ENCODE measurements at regions not wholly inside any gene's neighbourhood (a gene's known extent, or its start where the extent isn't known, plus 50 kb on each side); places are given as distances from the start of the nearest gene placed in this dataset.

DNA sequence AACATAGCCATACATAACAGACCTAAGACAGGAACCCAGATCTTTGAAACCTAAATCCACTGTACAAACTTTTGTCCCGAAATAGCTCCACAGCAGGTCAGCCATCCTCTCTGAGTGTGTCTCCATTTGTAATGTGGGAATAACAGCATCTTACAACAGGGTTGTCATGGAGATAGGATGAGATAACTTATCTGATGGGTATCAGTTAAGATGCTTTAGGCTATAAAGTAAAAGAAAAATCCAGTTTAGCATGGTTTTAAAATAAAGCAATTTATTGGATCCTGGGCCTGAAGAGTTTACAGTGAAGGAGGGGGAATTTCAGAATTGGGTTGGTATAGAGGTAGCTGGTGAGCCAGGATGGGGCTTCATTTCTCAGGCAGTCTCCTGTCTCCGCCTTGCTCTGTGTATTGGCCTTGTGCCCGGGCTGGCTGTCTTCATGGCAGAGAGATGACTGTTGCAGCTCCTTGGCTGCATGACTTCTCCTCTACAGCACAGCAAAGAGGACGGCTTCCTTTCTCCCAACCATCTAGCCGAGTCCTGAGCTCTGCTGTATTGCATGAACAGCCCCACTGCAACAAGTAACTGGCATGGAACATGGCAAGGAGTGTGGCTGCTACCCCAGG, 131.9 kb upstream of the PROK2 start:
- Histone ChIP-seq H3K4me1 (ENCODE audit: control insufficient read depth in 1 of 2, insufficient read depth in 2 of 2, low read length in 2 of 2) (peaks cover 7 to 15% of the 10 kb centered on the region in 2 donors), H3K4me2 (replicated peaks; ENCODE audit: extremely low read depth, low read length, poor library complexity, severe bottlenecking) (no peak overlapping the region), H4K20me1 (ENCODE audit: insufficient read depth, low read length) (no peaks in the 10 kb centered on the region), H3K9me3 (replicated peaks in 1 of 2; ENCODE audit: control insufficient read depth in 1 of 2, insufficient read depth in 1 of 2, low read length in 2 of 2) (no peaks in the 10 kb centered on the region), H3K79me2 (ENCODE audit: insufficient read depth, low read length) (no peaks in the 10 kb centered on the region), H3K27ac (ENCODE audit: low read depth in 1 of 2, low read length in 2 of 2) (no peak overlapping the region), H3K9ac (ENCODE audit: insufficient read depth, low read length, poor library complexity, severe bottlenecking) (no peak overlapping the region), H3K4me3 (replicated peaks in 1 of 3; ENCODE audit: low read depth in 2 of 3, low read length in 3 of 3) (no peak overlapping the region), H2AFZ (ENCODE audit: insufficient read depth, low read depth, low read length, poor library complexity, severe bottlenecking) (no peak overlapping the region), H3K36me3 (replicated peaks in 1 of 2; ENCODE audit: control insufficient read depth in 1 of 2, insufficient read depth in 2 of 2, low read length in 2 of 2) (no peaks in the 10 kb centered on the region), H3K27me3 (ENCODE audit: control insufficient read depth in 2 of 2, insufficient read depth in 2 of 2, low read length in 2 of 2) (peaks cover 74 to 92% of the 10 kb centered on the region in 2 donors)
- TF ChIP-seq, protein P1, sequence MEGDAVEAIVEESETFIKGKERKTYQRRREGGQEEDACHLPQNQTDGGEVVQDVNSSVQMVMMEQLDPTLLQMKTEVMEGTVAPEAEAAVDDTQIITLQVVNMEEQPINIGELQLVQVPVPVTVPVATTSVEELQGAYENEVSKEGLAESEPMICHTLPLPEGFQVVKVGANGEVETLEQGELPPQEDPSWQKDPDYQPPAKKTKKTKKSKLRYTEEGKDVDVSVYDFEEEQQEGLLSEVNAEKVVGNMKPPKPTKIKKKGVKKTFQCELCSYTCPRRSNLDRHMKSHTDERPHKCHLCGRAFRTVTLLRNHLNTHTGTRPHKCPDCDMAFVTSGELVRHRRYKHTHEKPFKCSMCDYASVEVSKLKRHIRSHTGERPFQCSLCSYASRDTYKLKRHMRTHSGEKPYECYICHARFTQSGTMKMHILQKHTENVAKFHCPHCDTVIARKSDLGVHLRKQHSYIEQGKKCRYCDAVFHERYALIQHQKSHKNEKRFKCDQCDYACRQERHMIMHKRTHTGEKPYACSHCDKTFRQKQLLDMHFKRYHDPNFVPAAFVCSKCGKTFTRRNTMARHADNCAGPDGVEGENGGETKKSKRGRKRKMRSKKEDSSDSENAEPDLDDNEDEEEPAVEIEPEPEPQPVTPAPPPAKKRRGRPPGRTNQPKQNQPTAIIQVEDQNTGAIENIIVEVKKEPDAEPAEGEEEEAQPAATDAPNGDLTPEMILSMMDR (IDR thresholded peaks at IDR 0.05), result no peak
- intact Hi-C loops (cut with micrococcal nuclease), result no loop called here
- H3K9me3 Mint-ChIP-seq, result peaks cover 0 to 11% (median 5%) of the 10 kb centered on the region in 7 donors
- peak overlapping the region in 1 of 7 donors; percentile 19 for H3K27ac Mint-ChIP-seq
- 93% methylated on average over 4 of the region's 5 CpGs for WGBS (ENCODE audit: insufficient coverage)
- peaks cover 19% of the 10 kb centered on the region for H3K4me1 Mint-ChIP-seq
- no peak for DNase-seq
- H3K27me3 Mint-ChIP-seq (ENCODE audit: low read depth in 3 of 3), result peaks cover 78 to 90% (median 87%) of the 10 kb centered on the region in 3 donors
- peaks cover 0 to 5% of the 10 kb centered on the region in 2 donors for H3K36me3 Mint-ChIP-seq
- H3K4me3 Mint-ChIP-seq, result peak overlapping the region in 1 of 2 donors; percentile 52

DNA sequence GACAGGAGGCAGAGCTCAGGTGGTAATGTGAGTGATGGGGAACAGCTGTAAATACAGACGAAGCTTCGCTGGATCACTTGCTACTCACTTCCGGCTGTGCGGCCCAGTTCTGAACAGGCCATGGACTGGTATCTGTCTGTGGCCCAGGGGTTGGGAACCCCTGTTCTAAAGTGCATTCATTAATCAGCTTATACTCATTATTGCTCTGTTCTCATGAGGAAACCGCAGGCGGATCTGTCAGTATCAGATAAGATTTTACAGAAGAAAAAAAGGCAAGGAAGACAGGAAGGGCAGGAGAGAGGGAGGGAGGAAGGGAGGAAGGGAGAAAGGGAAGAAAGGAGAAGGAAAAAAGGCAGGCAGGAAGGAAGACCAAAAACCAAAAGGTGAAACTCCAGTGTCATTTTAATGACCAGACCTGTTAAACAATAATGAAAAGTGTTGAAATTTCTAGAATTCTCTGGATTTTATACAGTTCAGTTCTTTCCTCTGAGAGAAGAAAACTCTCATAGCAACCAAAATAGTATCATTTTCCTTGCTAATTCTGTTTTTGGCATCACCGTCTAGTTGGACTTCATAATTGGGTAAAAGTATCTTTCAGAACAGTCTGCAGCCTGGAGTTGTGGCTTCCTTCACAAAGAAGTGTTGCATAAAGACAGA, 128.0 kb upstream of the PROK2 start:
- H3K9me3 Mint-ChIP-seq, result peaks cover 0 to 18% (median 7%) of the 10 kb centered on the region in 7 donors
- peaks cover 0 to 6% of the 10 kb centered on the region in 2 donors for H3K9me3 ChIP-seq (replicated peaks in 1 of 2; ENCODE audit: control insufficient read depth in 1 of 2, insufficient read depth in 1 of 2, low read length in 2 of 2)
- H3K36me3 Mint-ChIP-seq, result peaks cover 0 to 11% of the 10 kb centered on the region in 2 donors
- peak overlapping the region in 1 of 2 donors; percentile 77 for H3K4me3 Mint-ChIP-seq
- H3K27ac Mint-ChIP-seq, result no peak overlapping the region
- no peak overlapping the region for H2AFZ ChIP-seq (ENCODE audit: insufficient read depth, low read depth, low read length, poor library complexity, severe bottlenecking)
- peaks cover 82 to 90% (median 88%) of the 10 kb centered on the region in 3 donors for H3K27me3 Mint-ChIP-seq (ENCODE audit: low read depth in 3 of 3)
- peaks cover 14% of the 10 kb centered on the region for H3K4me1 Mint-ChIP-seq
- no peak overlapping the region for H3K4me2 ChIP-seq (replicated peaks; ENCODE audit: extremely low read depth, low read length, poor library complexity, severe bottlenecking)
- intact Hi-C loops (cut with micrococcal nuclease), result no loop called here
- peaks cover 6% of the 10 kb centered on the region for H4K20me1 ChIP-seq (ENCODE audit: insufficient read depth, low read length)
- peaks cover 75 to 93% of the 10 kb centered on the region in 2 donors for H3K27me3 ChIP-seq (ENCODE audit: control insufficient read depth in 2 of 2, insufficient read depth in 2 of 2, low read length in 2 of 2)
- H3K4me3 ChIP-seq (replicated peaks in 1 of 3; ENCODE audit: low read depth in 2 of 3, low read length in 3 of 3), result no peak overlapping the region
- peaks cover 7 to 15% of the 10 kb centered on the region in 2 donors for H3K4me1 ChIP-seq (ENCODE audit: control insufficient read depth in 1 of 2, insufficient read depth in 2 of 2, low read length in 2 of 2)
- no peak for DNase-seq
- WGBS (ENCODE audit: insufficient coverage), result 72% methylated on average over 4 of the region's 7 CpGs
- H3K36me3 ChIP-seq (replicated peaks in 1 of 2; ENCODE audit: control insufficient read depth in 1 of 2, insufficient read depth in 2 of 2, low read length in 2 of 2), result no peaks in the 10 kb centered on the region
- no peak overlapping the region for H3K9ac ChIP-seq (ENCODE audit: insufficient read depth, low read length, poor library complexity, severe bottlenecking)
- TF ChIP-seq, protein P1 (IDR thresholded peaks at IDR 0.05), result no peak
- H3K27ac ChIP-seq (ENCODE audit: low read depth in 1 of 2, low read length in 2 of 2), result no peak overlapping the region
- no peaks in the 10 kb centered on the region for H3K79me2 ChIP-seq (ENCODE audit: insufficient read depth, low read length)
